ENCODE measurements at regions not wholly inside any gene's neighbourhood (a gene's known extent, or its start where the extent isn't known, plus 50 kb on each side); places are given as distances from the start of the nearest gene placed in this dataset.

- TF ChIP-seq POLR2A (IDR thresholded peaks at IDR 0.05) (no peak), CTCF (IDR thresholded peaks at IDR 0.05) (no peak)
These were observed 350.5 kb upstream of the COL8A1 start for GRCh38 chr3:99287876-99288275.
